Caco-2 (cell line): ENCODE measurements at regions not wholly inside any gene's neighbourhood (a gene's known extent, or its start where the extent isn't known, plus 50 kb on each side); places are given as distances from the start of the nearest gene placed in this dataset.

Source experiments
- BruUV-seq: library from RNA; stranded (reverse); fragments of 400-500 nt; replicated peaks from 2 replicates; lab custom pipeline; 2021; lab: Mats Ljungman, UMichigan
- CTCF ChIA-PET: fragments of 300-600 bp; sonication (Branson Sonifier 250); formaldehyde crosslinking; loops from one replicate; lab custom pipeline; 2022; ENCODE audit warnings: antibody characterized with exemption; lab: Charles Lee
- POLR2A ChIA-PET: fragments of 300-600 bp; sonication (Branson Sonifier 250); formaldehyde crosslinking; loops from one replicate; lab custom pipeline; 2022; ENCODE audit warnings: antibody characterized with exemption; lab: Charles Lee
- DNase-seq, 2 experiments: peaks; one replicate each; pipeline versions ENCODE4 v3.0.0 to v3.0.0-alpha.2; 2020 to 2022
- H3K27me3 ChIP-seq: replicated peaks from 2 replicates; pipeline ENCODE4 v1.6.0; 2011; ENCODE audit warnings: low read length; ENCODE audit not compliant: control insufficient read depth, insufficient read depth
- H3K36me3 ChIP-seq: 2 replicates; pipeline ENCODE4 v1.5.1; 2011; ENCODE audit warnings: low read length; ENCODE audit not compliant: control insufficient read depth, insufficient read depth
- H3K4me1 ChIP-seq: fragments of 250-450 bp; sonication (Bioruptor Pico); 2 replicates; pipeline ENCODE4 v1.5.1; 2020; ENCODE audit warnings: mild to moderate bottlenecking
- H3K4me3 ChIP-seq: 2 replicates; pipeline ENCODE4 v1.5.1; 2011; ENCODE audit warnings: low read depth, mild to moderate bottlenecking, control low read depth, low read length
- H3K9me3 ChIP-seq: fragments of 250-450 bp; sonication (Bioruptor Pico); 2 replicates; pipeline ENCODE4 v1.5.1; 2020; ENCODE audit warnings: mild to moderate bottlenecking, moderate library complexity
- H3K27ac Mint-ChIP-seq: one replicate; pipeline ENCODE4 v1.8.0; 2022; ENCODE audit warnings: mixed read lengths; ENCODE audit not compliant: unreplicated experiment
- H3K27me3 Mint-ChIP-seq: one replicate; pipeline ENCODE4 v1.8.0; 2022; ENCODE audit warnings: mixed read lengths; ENCODE audit not compliant: insufficient read depth, unreplicated experiment
- H3K36me3 Mint-ChIP-seq: one replicate; pipeline ENCODE4 v1.8.0; 2022; ENCODE audit warnings: mild to moderate bottlenecking, mixed read lengths; ENCODE audit not compliant: insufficient read depth, unreplicated experiment
- H3K4me1 Mint-ChIP-seq: one replicate; pipeline ENCODE4 v1.8.0; 2022; ENCODE audit warnings: low read depth, mixed read lengths; ENCODE audit not compliant: unreplicated experiment
- H3K4me3 Mint-ChIP-seq: one replicate; pipeline ENCODE4 v1.8.0; 2022; ENCODE audit warnings: mild to moderate bottlenecking, moderate library complexity, mixed read lengths; ENCODE audit not compliant: unreplicated experiment
- H3K9me3 Mint-ChIP-seq: one replicate; pipeline ENCODE4 v1.8.0; 2022; ENCODE audit warnings: mixed read lengths; ENCODE audit not compliant: unreplicated experiment
- CTCF ChIP-seq, 2 experiments: fragments of 200-600 bp in 1 of 2; IDR thresholded peaks; 1 replicate in 1 of 2; 2 replicates in 1 of 2; pipeline versions ENCODE4 v1.5.1 to v1.8.0; 2011 to 2022; ENCODE audit warnings: antibody characterized with exemption in 1 of 2, control low read depth in 1 of 2, inconsistent platforms in 1 of 2, low read depth in 1 of 2, low read length in 1 of 2, mild to moderate bottlenecking in 1 of 2, moderate library complexity in 1 of 2; ENCODE audit not compliant: insufficient read depth in 1 of 2, severe bottlenecking in 1 of 2, unreplicated experiment in 1 of 2
- intact Hi-C: fragments of 100-400 bp; cut with micrococcal nuclease; formaldehyde crosslinking; loops from one replicate; pipeline ENCODE4 v1.10.0; 2022; ENCODE audit not compliant: unreplicated experiment

GRCh38 chr13:74461011-74461410, 326.8 kb upstream of the KLF12 start:
- BruUV-seq: no TSS peak
- intact Hi-C loops: no loop called here
- ChIA-PET POLR2A (no interaction called here), CTCF (no interaction called here)
- Histone ChIP-seq H3K27me3 (no peaks in the 10 kb centered on the region; the same call in 1 of the 2 replicates), H3K9me3 (no peaks in the 10 kb centered on the region), H3K4me1 (no peaks in the 10 kb centered on the region), H3K36me3 (no peaks in the 10 kb centered on the region), H3K4me3 (no peak overlapping the region)
- Mint-ChIP-seq H3K36me3 (no peaks in the 10 kb centered on the region), H3K27ac (no peak overlapping the region), H3K27me3 (peaks cover 18% of the 10 kb centered on the region), H3K4me3 (no peak overlapping the region), H3K4me1 (no peaks in the 10 kb centered on the region), H3K9me3 (no peaks in the 10 kb centered on the region)
- no peak for DNase-seq
- no peak for TF ChIP-seq CTCF (IDR thresholded peaks at IDR 0.05; ENCODE audit: insufficient read depth in 1 of 2, low read depth in 1 of 2, low read length in 1 of 2, severe bottlenecking in 1 of 2, unreplicated experiment in 1 of 2)

GRCh38 chr13:74452881-74453280, 318.7 kb upstream of the KLF12 start:
- Mint-ChIP-seq H3K27me3 (peaks cover 10% of the 10 kb centered on the region), H3K4me3 (no peak overlapping the region), H3K4me1 (no peaks in the 10 kb centered on the region), H3K27ac (no peak overlapping the region), H3K36me3 (no peaks in the 10 kb centered on the region), H3K9me3 (peaks cover 9% of the 10 kb centered on the region)
- H3K4me3 ChIP-seq: no peak overlapping the region
- no peaks in the 10 kb centered on the region for H3K4me1 ChIP-seq
- H3K36me3 ChIP-seq: no peaks in the 10 kb centered on the region
- no peaks in the 10 kb centered on the region for H3K9me3 ChIP-seq
- ChIA-PET POLR2A (no interaction called here), CTCF (no interaction called here)
- DNase-seq: no peak
- no TSS peak for BruUV-seq
- H3K27me3 ChIP-seq: no peaks in the 10 kb centered on the region
- intact Hi-C loops: no loop called here
- TF ChIP-seq CTCF (IDR thresholded peaks at IDR 0.05; ENCODE audit: insufficient read depth in 1 of 2, low read depth in 1 of 2, low read length in 1 of 2, severe bottlenecking in 1 of 2, unreplicated experiment in 1 of 2): no peak

- H3K4me1 Mint-ChIP-seq: no peaks in the 10 kb centered on the region
- intact Hi-C loops: no loop called here
- H3K9me3 Mint-ChIP-seq: peaks cover 9% of the 10 kb centered on the region
- BruUV-seq: no TSS peak
- Histone ChIP-seq H3K4me1 (no peaks in the 10 kb centered on the region), H3K36me3 (no peaks in the 10 kb centered on the region), H3K4me3 (no peak overlapping the region), H3K9me3 (no peaks in the 10 kb centered on the region), H3K27me3 (no peaks in the 10 kb centered on the region)
- H3K27ac Mint-ChIP-seq: no peak overlapping the region
- H3K27me3 Mint-ChIP-seq: peaks cover 10% of the 10 kb centered on the region
- no peak for DNase-seq
- no peaks in the 10 kb centered on the region for H3K36me3 Mint-ChIP-seq
- CTCF ChIA-PET: no interaction called here
- no peak overlapping the region for H3K4me3 Mint-ChIP-seq
- POLR2A ChIA-PET: no interaction called here
- TF ChIP-seq CTCF (IDR thresholded peaks at IDR 0.05; ENCODE audit: insufficient read depth in 1 of 2, low read depth in 1 of 2, low read length in 1 of 2, severe bottlenecking in 1 of 2, unreplicated experiment in 1 of 2): no peak
Measured at GRCh38 chr13:74452176-74452575, 318.0 kb upstream of the KLF12 start.
